ENCODE measurements at regions not wholly inside any gene's neighbourhood (a gene's known extent, or its start where the extent isn't known, plus 50 kb on each side); places are given as distances from the start of the nearest gene placed in this dataset.
A peak's percentile ranks its signal among the peaks of the same experiment; 100 is the strongest.

DNA sequence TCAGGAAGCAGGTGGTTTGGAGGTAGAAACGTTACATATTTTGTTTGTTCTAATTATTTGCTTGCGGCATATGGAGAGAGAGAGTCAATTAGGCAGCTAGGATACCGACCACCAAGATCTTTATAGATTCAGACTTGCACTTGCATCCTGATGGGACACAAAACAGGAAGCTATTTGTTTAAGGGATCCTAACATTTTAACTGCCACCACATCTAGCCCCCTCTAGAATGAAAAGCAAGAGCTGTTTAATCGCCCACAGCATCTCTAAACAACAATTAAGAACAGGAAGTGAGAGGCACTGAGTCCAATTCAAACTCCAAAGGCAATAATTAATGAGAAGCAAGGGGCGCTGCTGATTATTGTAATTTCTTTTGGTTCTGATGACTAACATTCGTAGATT, 182.0 kb upstream of the LINC00305 start:
- TF ChIP-seq, protein P1, sequence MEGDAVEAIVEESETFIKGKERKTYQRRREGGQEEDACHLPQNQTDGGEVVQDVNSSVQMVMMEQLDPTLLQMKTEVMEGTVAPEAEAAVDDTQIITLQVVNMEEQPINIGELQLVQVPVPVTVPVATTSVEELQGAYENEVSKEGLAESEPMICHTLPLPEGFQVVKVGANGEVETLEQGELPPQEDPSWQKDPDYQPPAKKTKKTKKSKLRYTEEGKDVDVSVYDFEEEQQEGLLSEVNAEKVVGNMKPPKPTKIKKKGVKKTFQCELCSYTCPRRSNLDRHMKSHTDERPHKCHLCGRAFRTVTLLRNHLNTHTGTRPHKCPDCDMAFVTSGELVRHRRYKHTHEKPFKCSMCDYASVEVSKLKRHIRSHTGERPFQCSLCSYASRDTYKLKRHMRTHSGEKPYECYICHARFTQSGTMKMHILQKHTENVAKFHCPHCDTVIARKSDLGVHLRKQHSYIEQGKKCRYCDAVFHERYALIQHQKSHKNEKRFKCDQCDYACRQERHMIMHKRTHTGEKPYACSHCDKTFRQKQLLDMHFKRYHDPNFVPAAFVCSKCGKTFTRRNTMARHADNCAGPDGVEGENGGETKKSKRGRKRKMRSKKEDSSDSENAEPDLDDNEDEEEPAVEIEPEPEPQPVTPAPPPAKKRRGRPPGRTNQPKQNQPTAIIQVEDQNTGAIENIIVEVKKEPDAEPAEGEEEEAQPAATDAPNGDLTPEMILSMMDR (conservative IDR thresholded peaks at IDR 0.05), result no peak
- Histone ChIP-seq H3K4me1 (ENCODE audit: control insufficient read depth, insufficient read depth, low read length) (no peaks in the 10 kb centered on the region), H3K27ac (ENCODE audit: low read depth, low read length) (no peak overlapping the region), H3K4me3 (ENCODE audit: low read length) (no peak overlapping the region), H3K36me3 (ENCODE audit: control insufficient read depth, insufficient read depth, low read length) (no peaks in the 10 kb centered on the region), H3K9ac (ENCODE audit: extremely low read depth, low read length, poor library complexity, severe bottlenecking) (no peak overlapping the region), H3K27me3 (ENCODE audit: control insufficient read depth, insufficient read depth, low read length, poor library complexity, severe bottlenecking) (no peaks in the 10 kb centered on the region), H3K9me3 (ENCODE audit: control insufficient read depth, low read length) (no peaks in the 10 kb centered on the region)
- H3K9me3 Mint-ChIP-seq, result no peaks in the 10 kb centered on the region
- H3K36me3 Mint-ChIP-seq (ENCODE audit: low read depth), result no peaks in the 10 kb centered on the region
- no peaks in the 10 kb centered on the region for H3K4me1 Mint-ChIP-seq
- WGBS, 2 experiments (ENCODE audit: insufficient coverage in 1 of 2, insufficient read length in 1 of 2), result 88 to 90% methylated on average over 3 to 6 of the region's 6 CpGs
- H3K4me3 Mint-ChIP-seq, result no peak overlapping the region
- no peaks in the 10 kb centered on the region for H3K27me3 Mint-ChIP-seq (ENCODE audit: insufficient read depth)
- H3K27ac Mint-ChIP-seq, result no peak overlapping the region
- no peak for DNase-seq

DNA sequence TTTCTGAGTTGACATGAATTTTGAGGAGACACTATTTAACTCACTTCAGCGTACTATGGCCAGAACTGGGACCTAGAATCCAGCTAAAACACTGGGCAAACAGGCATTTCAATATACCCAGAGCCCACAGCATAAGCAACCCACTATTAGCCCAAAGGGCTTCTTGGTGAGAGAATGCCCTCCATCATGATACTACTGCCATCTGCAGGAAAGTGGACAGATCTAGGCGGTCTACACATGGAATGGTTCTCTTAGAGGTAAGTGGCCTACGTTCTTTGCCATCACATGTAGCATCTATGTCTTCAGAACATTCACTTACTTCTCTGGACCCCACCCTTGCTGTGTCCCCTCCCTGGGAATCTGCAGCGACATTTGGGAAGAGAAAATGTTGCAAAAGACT, 181.3 kb upstream of the LINC00305 start:
- Histone ChIP-seq H3K36me3 (ENCODE audit: control insufficient read depth, insufficient read depth, low read length) (no peaks in the 10 kb centered on the region), H3K27ac (ENCODE audit: low read depth, low read length) (no peak overlapping the region), H3K27me3 (ENCODE audit: control insufficient read depth, insufficient read depth, low read length, poor library complexity, severe bottlenecking) (no peaks in the 10 kb centered on the region), H3K9me3 (ENCODE audit: control insufficient read depth, low read length) (no peaks in the 10 kb centered on the region), H3K4me1 (ENCODE audit: control insufficient read depth, insufficient read depth, low read length) (no peaks in the 10 kb centered on the region), H3K4me3 (ENCODE audit: low read length) (no peak overlapping the region), H3K9ac (ENCODE audit: extremely low read depth, low read length, poor library complexity, severe bottlenecking) (no peak overlapping the region)
- DNase-seq, result peak; percentile 61
- WGBS, 2 experiments (ENCODE audit: insufficient coverage in 1 of 2, insufficient read length in 1 of 2), result 88% methylated on average over 4 of the region's 4 CpGs; no CpG with 5 or more reads in 1 of the 2 experiments
- H3K4me3 Mint-ChIP-seq, result no peak overlapping the region
- H3K9me3 Mint-ChIP-seq, result no peaks in the 10 kb centered on the region
- H3K4me1 Mint-ChIP-seq, result no peaks in the 10 kb centered on the region
- H3K27ac Mint-ChIP-seq, result no peak overlapping the region
- TF ChIP-seq, protein P1 (conservative IDR thresholded peaks at IDR 0.05), result peak; percentile 68
- no peaks in the 10 kb centered on the region for H3K36me3 Mint-ChIP-seq (ENCODE audit: low read depth)
- no peaks in the 10 kb centered on the region for H3K27me3 Mint-ChIP-seq (ENCODE audit: insufficient read depth)

DNA sequence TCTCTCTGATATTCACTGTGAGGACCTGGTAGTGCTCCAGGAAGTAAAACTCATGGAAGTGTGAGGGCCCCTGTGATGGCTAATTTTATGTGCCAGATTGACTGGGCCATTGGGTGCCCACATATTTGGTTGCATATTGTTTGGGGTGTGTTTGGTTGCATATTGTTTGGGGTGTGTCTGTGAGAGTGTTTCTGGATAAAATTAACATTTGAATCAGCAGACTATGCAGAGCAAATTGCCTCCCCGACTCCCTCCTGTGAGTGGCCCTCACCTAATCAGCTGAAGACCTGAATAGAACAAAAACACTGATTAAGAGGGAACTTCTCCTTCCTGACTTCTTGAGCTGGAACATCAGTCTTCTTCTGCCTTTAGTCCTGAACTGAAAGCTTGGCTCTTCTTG, 173.3 kb upstream of the LINC00305 start:
- peaks cover 19% of the 10 kb centered on the region for H3K9me3 Mint-ChIP-seq
- H3K36me3 ChIP-seq (ENCODE audit: control insufficient read depth, insufficient read depth, low read length), result no peaks in the 10 kb centered on the region
- H3K4me1 ChIP-seq (ENCODE audit: control insufficient read depth, insufficient read depth, low read length), result no peaks in the 10 kb centered on the region
- H3K36me3 Mint-ChIP-seq (ENCODE audit: low read depth), result no peaks in the 10 kb centered on the region
- no peaks in the 10 kb centered on the region for H3K27me3 ChIP-seq (ENCODE audit: control insufficient read depth, insufficient read depth, low read length, poor library complexity, severe bottlenecking)
- no peak overlapping the region for H3K4me3 Mint-ChIP-seq
- H3K27ac Mint-ChIP-seq, result no peak overlapping the region
- H3K27me3 Mint-ChIP-seq (ENCODE audit: insufficient read depth), result no peaks in the 10 kb centered on the region
- no peak overlapping the region for H3K4me3 ChIP-seq (ENCODE audit: low read length)
- no peaks in the 10 kb centered on the region for H3K9me3 ChIP-seq (ENCODE audit: control insufficient read depth, low read length)
- 76 to 100% methylated on average over 1 of the region's 1 CpG for WGBS, 2 experiments (ENCODE audit: insufficient coverage in 1 of 2, insufficient read length in 1 of 2)
- TF ChIP-seq, protein P1 (conservative IDR thresholded peaks at IDR 0.05), result no peak
- peaks cover 10% of the 10 kb centered on the region for H3K4me1 Mint-ChIP-seq
- peak; percentile 60 for DNase-seq
- no peak overlapping the region for H3K27ac ChIP-seq (ENCODE audit: low read depth, low read length)
- no peak overlapping the region for H3K9ac ChIP-seq (ENCODE audit: extremely low read depth, low read length, poor library complexity, severe bottlenecking)

Measured in endodermal cell (in vitro differentiated cells).